ENCODE measurements at regions not wholly inside any gene's neighbourhood (a gene's known extent, or its start where the extent isn't known, plus 50 kb on each side); places are given as distances from the start of the nearest gene placed in this dataset.

GRCh38 chr3:39593341-39593740 lies 125.9 kb downstream of the MOBP start:
- TF ChIP-seq POLR2AphosphoS5 (IDR thresholded peaks at IDR 0.05; ENCODE audit: low read depth, low read length) (no peak), POLR2A (IDR thresholded peaks at IDR 0.05; ENCODE audit: low read depth, low read length) (no peak), TAF1 (IDR thresholded peaks at IDR 0.05; ENCODE audit: low read depth, low read length) (no peak), POU2F2 (IDR thresholded peaks at IDR 0.05; ENCODE audit: low read depth, low read length) (no peak), PAX5 (IDR thresholded peaks at IDR 0.05; ENCODE audit: insufficient read depth, low read length, severe bottlenecking) (no peak), SPI1 (IDR thresholded peaks at IDR 0.05; ENCODE audit: low read depth, low read length) (no peak)
- FAIRE-seq = no peak
- no peak for DNase-seq (ENCODE audit: insufficient read length, low spot score)

DNA sequence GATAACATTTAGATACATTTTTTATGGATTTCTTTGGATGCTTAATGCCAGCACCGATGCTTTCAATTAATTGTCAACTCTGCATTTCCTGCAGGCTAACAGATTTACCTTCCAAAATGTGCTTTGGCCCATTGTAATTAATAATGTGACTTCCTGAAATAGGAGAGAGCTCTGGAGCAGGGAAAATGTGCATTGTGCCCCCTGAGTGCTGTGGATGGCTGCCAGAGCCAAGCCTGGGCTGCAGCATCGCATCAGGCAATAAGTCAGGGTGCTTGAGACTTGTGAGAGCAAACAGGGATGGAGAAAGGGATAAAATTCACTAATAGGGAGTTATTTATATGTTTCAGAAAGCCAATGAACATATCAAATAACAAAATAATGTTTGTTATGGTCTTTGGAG lies 133.8 kb downstream of the MOBP start:
- no peak for DNase-seq (ENCODE audit: insufficient read length, low spot score)
- FAIRE-seq = no peak
- TF ChIP-seq POLR2AphosphoS5 (IDR thresholded peaks at IDR 0.05; ENCODE audit: low read depth, low read length) (no peak), SPI1 (IDR thresholded peaks at IDR 0.05; ENCODE audit: low read depth, low read length) (no peak), POU2F2 (IDR thresholded peaks at IDR 0.05; ENCODE audit: low read depth, low read length) (no peak), TAF1 (IDR thresholded peaks at IDR 0.05; ENCODE audit: low read depth, low read length) (no peak), POLR2A (IDR thresholded peaks at IDR 0.05; ENCODE audit: low read depth, low read length) (no peak), PAX5 (IDR thresholded peaks at IDR 0.05; ENCODE audit: insufficient read depth, low read length, severe bottlenecking) (no peak)

DNA sequence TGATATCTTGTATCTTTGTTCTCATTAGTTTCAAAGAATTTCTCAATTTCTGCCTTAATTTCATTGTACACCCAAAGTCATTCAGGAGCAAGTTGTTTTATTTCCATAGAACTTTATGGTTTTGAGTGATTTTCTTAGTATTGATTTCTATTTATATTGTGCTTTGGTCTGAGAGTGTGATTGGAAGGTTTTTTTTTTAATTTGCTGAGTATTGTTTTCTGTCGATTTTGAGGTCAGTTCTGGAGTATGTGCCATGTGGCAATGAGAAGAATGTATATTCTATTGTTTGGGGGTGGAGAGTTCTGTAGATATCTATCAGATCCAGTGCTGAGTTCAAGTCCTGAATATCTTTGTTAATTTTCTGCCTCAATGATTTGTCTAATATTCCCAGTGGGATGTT lies 138.4 kb downstream of the MOBP start:
- DNase-seq (ENCODE audit: insufficient read length, low spot score) (no peak), FAIRE-seq (no peak)
- TF ChIP-seq POLR2A (IDR thresholded peaks at IDR 0.05; ENCODE audit: low read depth, low read length) = no peak
- TF ChIP-seq PAX5 (IDR thresholded peaks at IDR 0.05; ENCODE audit: insufficient read depth, low read length, severe bottlenecking) = no peak
- TF ChIP-seq POU2F2 (IDR thresholded peaks at IDR 0.05; ENCODE audit: low read depth, low read length) = no peak
- no peak for TF ChIP-seq TAF1 (IDR thresholded peaks at IDR 0.05; ENCODE audit: low read depth, low read length)
- no peak for TF ChIP-seq POLR2AphosphoS5 (IDR thresholded peaks at IDR 0.05; ENCODE audit: low read depth, low read length)
- no peak for TF ChIP-seq SPI1 (IDR thresholded peaks at IDR 0.05; ENCODE audit: low read depth, low read length)

DNA sequence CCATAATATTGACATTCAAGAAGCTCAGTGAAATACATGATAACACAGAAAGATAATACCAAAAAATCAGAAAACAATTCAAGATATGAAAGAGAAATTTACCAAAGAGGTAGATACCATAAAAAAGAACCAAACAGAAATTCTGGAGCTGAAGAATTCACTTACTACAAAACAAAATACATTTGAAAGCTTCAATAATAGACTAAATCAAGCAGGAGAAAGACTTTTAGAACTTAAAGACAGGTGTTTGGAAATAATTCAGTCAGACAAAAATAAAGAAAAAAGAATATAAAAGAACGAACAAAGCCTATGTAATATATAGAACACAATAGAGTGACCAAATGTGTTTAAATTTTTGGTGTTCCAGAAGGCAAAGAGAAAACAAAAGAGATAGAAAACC lies 158.7 kb downstream of the MOBP start:
- DNase-seq (ENCODE audit: insufficient read length, low spot score) (no peak), FAIRE-seq (no peak)
- TF ChIP-seq POLR2AphosphoS5 (IDR thresholded peaks at IDR 0.05; ENCODE audit: low read depth, low read length) (no peak), POU2F2 (IDR thresholded peaks at IDR 0.05; ENCODE audit: low read depth, low read length) (no peak), PAX5 (IDR thresholded peaks at IDR 0.05; ENCODE audit: insufficient read depth, low read length, severe bottlenecking) (no peak), SPI1 (IDR thresholded peaks at IDR 0.05; ENCODE audit: low read depth, low read length) (no peak), TAF1 (IDR thresholded peaks at IDR 0.05; ENCODE audit: low read depth, low read length) (no peak), POLR2A (IDR thresholded peaks at IDR 0.05; ENCODE audit: low read depth, low read length) (no peak)

- no peak for DNase-seq (ENCODE audit: insufficient read length, low spot score)
- no peak for FAIRE-seq
- no peak for TF ChIP-seq POLR2AphosphoS5 (IDR thresholded peaks at IDR 0.05; ENCODE audit: low read depth, low read length)
- TF ChIP-seq POU2F2 (IDR thresholded peaks at IDR 0.05; ENCODE audit: low read depth, low read length) = no peak
- no peak for TF ChIP-seq TAF1 (IDR thresholded peaks at IDR 0.05; ENCODE audit: low read depth, low read length)
- no peak for TF ChIP-seq SPI1 (IDR thresholded peaks at IDR 0.05; ENCODE audit: low read depth, low read length)
These were observed 163.7 kb downstream of the MOBP start for GRCh38 chr3:39631136-39631535.

GRCh38 chr3:39637807-39638206 lies 170.3 kb downstream of the MOBP start:
- TF ChIP-seq SPI1 (IDR thresholded peaks at IDR 0.05; ENCODE audit: low read depth, low read length) = no peak
- TF ChIP-seq POLR2A (IDR thresholded peaks at IDR 0.05; ENCODE audit: low read depth, low read length) = no peak
- no peak for TF ChIP-seq POU2F2 (IDR thresholded peaks at IDR 0.05; ENCODE audit: low read depth, low read length)
- no peak for TF ChIP-seq TAF1 (IDR thresholded peaks at IDR 0.05; ENCODE audit: low read depth, low read length)
- TF ChIP-seq POLR2AphosphoS5 (IDR thresholded peaks at IDR 0.05; ENCODE audit: low read depth, low read length) = no peak
- no peak for TF ChIP-seq PAX5 (IDR thresholded peaks at IDR 0.05; ENCODE audit: insufficient read depth, low read length, severe bottlenecking)
- FAIRE-seq (no peak), DNase-seq (ENCODE audit: insufficient read length, low spot score) (no peak)

DNA sequence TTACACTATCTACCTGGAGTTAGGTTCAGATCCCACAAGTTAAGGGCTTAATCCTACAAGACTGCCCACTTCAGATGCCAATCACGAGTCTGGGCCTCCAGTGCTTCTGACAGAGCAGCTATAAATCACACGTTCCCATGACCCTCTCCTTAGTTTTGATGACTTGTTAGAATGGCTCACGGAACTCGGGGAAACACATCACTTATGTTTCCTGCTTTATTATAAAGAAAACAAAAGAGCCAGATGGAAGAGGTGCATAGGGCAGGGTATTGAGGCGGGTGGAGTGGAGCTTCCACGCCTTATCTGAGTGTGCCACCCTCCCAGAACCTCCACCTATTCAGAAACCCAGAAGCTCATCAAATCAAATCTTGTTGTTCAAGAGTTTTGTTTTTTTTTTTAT lies 170.8 kb downstream of the MOBP start:
- FAIRE-seq (no peak), DNase-seq (ENCODE audit: insufficient read length, low spot score) (no peak)
- no peak for TF ChIP-seq PAX5 (IDR thresholded peaks at IDR 0.05; ENCODE audit: insufficient read depth, low read length, severe bottlenecking)
- TF ChIP-seq TAF1 (IDR thresholded peaks at IDR 0.05; ENCODE audit: low read depth, low read length) = no peak
- TF ChIP-seq POLR2A (IDR thresholded peaks at IDR 0.05; ENCODE audit: low read depth, low read length) = no peak
- no peak for TF ChIP-seq POU2F2 (IDR thresholded peaks at IDR 0.05; ENCODE audit: low read depth, low read length)
- TF ChIP-seq POLR2AphosphoS5 (IDR thresholded peaks at IDR 0.05; ENCODE audit: low read depth, low read length) = no peak
- TF ChIP-seq SPI1 (IDR thresholded peaks at IDR 0.05; ENCODE audit: low read depth, low read length) = no peak

DNA sequence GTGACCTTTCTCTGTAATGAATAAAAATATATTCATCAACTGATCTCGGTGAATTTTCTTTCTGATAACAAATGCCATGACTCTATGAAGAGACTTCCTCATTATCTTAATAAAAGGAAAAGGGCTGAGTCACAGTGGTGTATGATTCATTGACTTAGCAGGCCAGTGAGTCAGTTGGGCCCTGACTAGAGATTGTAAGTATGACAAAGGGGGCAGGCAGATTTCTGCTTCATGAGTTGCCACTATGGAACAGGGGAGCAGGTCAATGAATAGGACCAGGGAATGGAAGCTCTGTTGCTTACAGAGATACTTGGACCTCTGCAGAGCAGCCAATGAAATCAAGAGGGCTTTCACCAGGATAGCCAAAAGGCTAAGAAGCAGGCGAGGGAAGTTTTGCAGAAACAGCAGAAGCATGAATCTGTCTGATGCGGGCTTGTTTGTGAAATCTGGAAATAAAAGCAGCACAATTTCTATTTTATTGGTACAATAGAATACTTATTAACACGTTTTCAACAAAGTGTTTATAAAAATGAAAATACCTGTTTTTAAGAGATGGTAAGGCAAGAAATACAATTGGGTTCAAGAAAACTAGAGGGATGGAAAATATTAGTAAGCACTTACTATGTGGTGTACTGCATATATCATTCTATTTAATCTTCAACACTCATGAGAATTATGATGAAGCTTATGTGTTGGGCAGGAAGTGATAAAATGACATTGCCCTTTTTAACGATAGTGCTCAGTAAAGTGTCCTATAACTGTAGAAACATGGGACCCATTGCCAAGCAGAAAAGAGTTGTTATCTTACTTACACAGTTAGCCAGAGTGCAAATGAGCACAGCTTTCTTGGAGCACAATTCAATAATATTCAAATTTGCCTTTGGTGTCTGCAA lies 169.8 kb upstream of the MYRIP start:
- DNase-seq (ENCODE audit: insufficient read length, low spot score) = no peak

GRCh38 chr3:39641274-39641673 lies 168.1 kb upstream of the MYRIP start:
- TF ChIP-seq TAF1 (IDR thresholded peaks at IDR 0.05; ENCODE audit: low read depth, low read length) (no peak), SPI1 (IDR thresholded peaks at IDR 0.05; ENCODE audit: low read depth, low read length) (no peak), PAX5 (IDR thresholded peaks at IDR 0.05; ENCODE audit: insufficient read depth, low read length, severe bottlenecking) (no peak), POU2F2 (IDR thresholded peaks at IDR 0.05; ENCODE audit: low read depth, low read length) (no peak), POLR2AphosphoS5 (IDR thresholded peaks at IDR 0.05; ENCODE audit: low read depth, low read length) (no peak), POLR2A (IDR thresholded peaks at IDR 0.05; ENCODE audit: low read depth, low read length) (no peak)
- FAIRE-seq = no peak
- DNase-seq (ENCODE audit: insufficient read length, low spot score) = no peak

More for the DNA sequence above, 169.8 kb upstream of the MYRIP start:
- FAIRE-seq = no peak
- TF ChIP-seq SPI1 (IDR thresholded peaks at IDR 0.05; ENCODE audit: low read depth, low read length) (no peak), PAX5 (IDR thresholded peaks at IDR 0.05; ENCODE audit: insufficient read depth, low read length, severe bottlenecking) (no peak), POLR2AphosphoS5 (IDR thresholded peaks at IDR 0.05; ENCODE audit: low read depth, low read length) (no peak), POU2F2 (IDR thresholded peaks at IDR 0.05; ENCODE audit: low read depth, low read length) (no peak), TAF1 (IDR thresholded peaks at IDR 0.05; ENCODE audit: low read depth, low read length) (no peak), POLR2A (IDR thresholded peaks at IDR 0.05; ENCODE audit: low read depth, low read length) (no peak)

All from GM12891 (cell line).